Glomerular visceral epithelial cell (primary cell): ENCODE measurements at regions not wholly inside any gene's neighbourhood (a gene's known extent, or its start where the extent isn't known, plus 50 kb on each side); places are given as distances from the start of the nearest gene placed in this dataset.
"Not testable (repeated sequence)": the region's sequence is repeated elsewhere in the genome, so short reads cannot be mapped to it uniquely, and the experiment has no call there.

ENCODE experiments used
- DNase-seq: peaks from one replicate; pipeline ENCODE4 v3.0.0-alpha.2; 2016; ENCODE audit errors: extremely low spot score

DNA sequence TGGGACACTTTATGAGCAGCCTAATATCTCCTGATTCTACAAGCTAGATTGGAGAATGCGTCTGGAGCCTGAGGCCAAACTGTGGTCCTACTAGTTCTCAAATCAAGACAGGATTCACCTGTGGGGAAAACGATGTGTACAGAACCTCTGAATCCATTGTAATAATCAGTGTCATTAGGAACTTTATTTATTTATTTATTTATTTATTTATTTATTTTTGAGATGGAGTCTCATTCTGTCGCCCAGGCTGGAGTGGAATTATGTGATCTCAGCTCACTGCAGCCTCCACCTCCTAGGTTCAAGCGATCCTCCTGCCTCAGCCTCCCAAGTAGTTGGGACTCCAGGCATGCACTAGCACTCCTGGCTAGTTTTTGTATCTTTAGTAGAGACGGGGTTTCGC lies 52.6 kb upstream of the KIF26B start:
- not testable (repeated sequence) for DNase-seq

GRCh38 chr1:245099401-245099800 lies 55.4 kb upstream of the KIF26B start:
- no peak for DNase-seq

GRCh38 chr1:245098924-245099323 lies 55.9 kb upstream of the KIF26B start:
- no peak for DNase-seq

DNA sequence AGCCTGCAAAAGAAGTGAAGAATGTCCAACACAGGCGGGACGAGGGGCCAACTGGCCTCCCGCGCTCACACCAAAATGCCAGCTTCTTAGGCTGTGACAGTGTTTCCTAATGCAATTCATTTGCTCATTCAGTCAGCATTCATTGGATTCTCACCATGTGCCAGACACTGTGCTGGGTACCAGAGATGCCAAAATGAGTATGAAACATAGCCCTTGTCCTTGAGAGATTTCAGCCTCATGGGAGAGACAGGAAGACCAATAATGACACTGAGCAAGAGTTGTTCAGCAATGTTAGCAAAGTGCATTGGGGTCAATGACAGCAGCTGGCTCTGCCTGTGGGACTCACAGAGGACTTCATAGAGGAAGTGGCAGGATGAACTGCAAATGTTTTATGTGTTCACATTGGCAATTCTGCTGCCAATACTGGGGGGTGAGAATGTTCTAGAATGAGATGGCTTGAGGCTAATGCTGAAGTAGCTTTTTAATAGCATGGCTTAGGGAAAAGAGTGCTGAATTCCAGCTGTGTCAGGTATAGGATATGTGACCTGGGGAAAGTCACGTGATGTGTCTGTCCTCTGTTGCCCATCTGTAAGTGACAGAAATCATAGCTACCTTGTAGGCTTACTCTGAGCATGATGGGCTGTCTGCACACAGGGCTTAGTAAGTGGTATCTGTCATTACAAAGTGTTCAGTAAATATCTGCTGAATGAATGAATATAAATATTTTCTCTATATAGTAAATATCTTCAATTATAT lies 58.3 kb upstream of the KIF26B start:
- no peak for DNase-seq

DNA sequence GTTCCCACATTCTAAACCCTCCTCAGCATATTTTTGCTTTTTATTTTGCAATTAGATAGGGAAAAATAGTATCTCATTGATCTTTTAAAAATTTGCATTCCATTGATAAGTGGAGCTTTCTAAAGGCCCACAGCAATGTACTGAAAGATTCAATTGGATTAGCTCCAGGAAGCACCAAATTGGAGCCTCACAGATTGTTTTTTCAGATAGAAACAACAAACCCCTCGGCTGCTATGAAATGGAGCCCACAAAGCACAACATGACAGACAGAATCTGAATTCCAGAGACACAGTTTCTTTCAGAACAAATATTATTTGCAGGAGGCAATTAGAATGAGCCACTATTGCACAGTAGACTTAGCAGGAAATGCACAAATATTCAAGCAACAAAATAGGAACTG lies 58.9 kb upstream of the KIF26B start:
- no peak for DNase-seq

- DNase-seq: no peak
These were observed 59.8 kb upstream of the KIF26B start for GRCh38 chr1:245094954-245095353.

GRCh38 chr1:245094092-245094491 lies 60.7 kb upstream of the KIF26B start:
- no peak for DNase-seq

DNA sequence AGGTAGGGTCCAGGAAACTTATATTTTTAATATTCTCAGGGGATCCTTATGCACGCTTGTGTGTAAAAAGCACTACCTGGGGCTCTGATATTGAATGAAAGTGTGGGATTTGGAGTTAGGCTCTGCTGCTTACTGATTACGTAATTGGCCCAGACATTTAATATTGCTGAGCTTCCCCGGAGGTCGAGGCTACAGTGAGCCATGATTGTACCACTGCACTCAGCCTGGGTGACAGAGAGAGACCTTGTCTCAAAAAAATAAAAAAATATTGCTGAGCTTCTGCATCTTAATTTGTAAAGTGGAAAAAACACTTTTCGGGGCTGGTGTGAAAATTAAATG lies 62.2 kb upstream of the KIF26B start:
- DNase-seq: no peak

- DNase-seq: peak; percentile 94
These were observed 62.8 kb upstream of the KIF26B start for GRCh38 chr1:245091818-245092637.

- no peak for DNase-seq
These were observed 63.6 kb upstream of the KIF26B start for GRCh38 chr1:245091171-245091621.

DNA sequence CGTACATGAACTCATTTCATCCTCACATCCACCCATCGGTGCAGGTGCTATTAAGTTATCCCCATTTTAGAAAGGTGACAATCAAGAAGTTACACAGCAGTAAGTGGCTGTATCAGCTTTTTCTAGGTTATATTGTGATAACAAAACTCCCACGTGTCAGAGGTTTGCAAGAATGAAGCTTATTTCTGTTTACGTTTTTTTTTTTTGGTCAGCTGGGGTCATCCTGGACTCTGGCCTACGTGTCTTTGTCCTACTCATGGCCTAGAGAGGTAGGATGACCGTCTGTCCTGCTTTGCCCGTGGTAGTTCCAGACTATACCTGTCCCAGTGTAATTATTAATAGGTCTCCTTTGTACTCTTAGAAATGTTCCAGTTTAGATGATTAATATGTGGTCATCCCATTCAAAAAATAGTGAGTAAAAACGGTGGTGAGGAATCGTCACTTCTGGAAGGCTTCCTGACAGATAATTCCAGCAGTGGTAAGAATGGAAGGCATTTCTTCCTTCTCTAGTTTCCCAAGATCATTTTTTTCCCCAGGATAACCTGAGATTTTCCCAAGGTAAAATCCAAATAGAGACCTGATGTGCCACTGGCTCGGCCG lies 64.2 kb upstream of the KIF26B start:
- no peak for DNase-seq

- no peak for DNase-seq
These were observed 67.1 kb upstream of the KIF26B start for GRCh38 chr1:245087723-245088122.

DNA sequence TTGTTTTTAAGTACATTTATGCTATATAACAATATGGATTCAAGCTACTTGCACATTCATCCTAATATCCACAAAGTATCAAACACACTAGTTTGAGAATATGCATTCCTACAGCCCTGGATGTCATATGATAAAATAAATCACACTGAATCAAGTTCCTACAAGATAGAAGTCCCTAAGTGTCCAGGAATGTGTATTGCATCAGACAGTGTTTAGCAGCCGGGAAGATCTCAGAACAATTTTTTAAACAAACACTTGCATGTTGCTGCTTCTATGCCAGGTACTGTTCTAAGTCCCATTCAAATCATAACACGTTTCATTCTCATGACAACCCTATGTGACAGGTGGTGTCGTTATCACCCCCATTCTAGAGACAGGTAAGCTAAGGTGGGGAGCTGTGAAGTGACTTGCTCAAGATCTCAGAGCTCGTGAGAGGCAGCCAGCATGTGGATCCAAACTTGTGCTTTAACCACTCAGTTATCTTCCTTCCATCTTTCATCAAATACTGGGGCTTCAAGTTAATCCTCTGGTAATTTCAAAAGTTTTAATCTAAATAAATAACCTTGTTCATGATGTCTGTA lies 68.3 kb upstream of the KIF26B start:
- no peak for DNase-seq

DNA sequence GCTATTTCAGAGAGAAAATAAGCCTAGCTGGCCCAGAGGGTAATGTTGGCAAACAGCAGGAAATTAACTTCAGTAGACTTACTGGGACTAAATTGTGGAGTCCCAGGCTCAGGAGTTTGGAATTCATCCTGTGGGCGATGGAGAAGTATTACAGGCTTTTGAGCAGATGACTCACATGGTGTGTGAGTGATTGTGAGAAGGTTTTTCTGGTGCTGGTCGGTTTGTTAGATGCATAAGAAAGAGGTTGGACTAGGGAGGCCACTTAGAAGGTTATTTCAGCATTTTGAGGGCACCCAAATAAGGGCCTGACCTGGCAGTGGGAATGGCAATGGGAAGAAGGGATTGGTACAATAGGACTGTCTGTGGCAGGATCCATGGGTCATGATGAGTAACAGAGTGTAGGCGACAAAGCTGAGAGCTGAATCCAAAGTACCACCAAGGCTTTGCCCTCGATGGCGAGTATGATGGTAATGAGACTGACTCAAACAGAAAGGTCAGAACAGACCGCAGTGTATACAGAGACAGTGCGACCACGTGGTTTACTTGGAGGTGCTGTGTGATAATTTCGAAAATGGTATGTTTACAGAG lies 69.2 kb upstream of the KIF26B start:
- DNase-seq: peak; percentile 78

GRCh38 chr1:245084551-245084950 lies 70.2 kb upstream of the KIF26B start:
- DNase-seq: no peak

DNA sequence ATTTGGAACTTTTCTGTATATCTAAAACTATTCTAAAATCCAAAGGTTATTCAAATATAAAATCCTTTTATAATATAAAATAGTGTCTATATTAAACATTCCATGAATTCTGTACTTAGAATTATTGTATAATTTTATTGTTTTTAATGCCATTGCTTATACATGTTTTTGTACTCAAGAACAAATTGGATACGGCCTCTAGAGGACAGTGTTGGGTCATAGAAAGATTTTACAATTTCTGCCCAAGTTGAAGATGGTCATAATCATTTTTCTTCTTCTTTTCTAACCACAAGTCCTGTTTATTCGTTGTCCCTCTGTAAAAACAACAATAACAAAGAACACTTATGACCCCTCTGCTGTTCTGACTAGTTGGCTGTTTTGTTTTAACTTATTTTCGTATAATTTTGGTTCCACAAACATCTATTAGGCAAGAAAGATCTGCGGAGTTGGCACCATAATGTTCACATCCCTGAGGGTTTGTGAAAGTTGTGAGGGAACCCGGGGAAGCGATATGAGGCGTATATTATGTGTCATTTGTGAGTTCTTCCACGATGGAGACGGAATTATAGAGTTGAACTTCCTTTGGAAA lies 75.7 kb upstream of the KIF26B start:
- DNase-seq: peak; percentile 43

GRCh38 chr1:245074898-245075297 lies 79.9 kb upstream of the KIF26B start:
- no peak for DNase-seq

GRCh38 chr1:245074232-245074747 lies 80.5 kb upstream of the KIF26B start:
- DNase-seq: peak; percentile 20

DNA sequence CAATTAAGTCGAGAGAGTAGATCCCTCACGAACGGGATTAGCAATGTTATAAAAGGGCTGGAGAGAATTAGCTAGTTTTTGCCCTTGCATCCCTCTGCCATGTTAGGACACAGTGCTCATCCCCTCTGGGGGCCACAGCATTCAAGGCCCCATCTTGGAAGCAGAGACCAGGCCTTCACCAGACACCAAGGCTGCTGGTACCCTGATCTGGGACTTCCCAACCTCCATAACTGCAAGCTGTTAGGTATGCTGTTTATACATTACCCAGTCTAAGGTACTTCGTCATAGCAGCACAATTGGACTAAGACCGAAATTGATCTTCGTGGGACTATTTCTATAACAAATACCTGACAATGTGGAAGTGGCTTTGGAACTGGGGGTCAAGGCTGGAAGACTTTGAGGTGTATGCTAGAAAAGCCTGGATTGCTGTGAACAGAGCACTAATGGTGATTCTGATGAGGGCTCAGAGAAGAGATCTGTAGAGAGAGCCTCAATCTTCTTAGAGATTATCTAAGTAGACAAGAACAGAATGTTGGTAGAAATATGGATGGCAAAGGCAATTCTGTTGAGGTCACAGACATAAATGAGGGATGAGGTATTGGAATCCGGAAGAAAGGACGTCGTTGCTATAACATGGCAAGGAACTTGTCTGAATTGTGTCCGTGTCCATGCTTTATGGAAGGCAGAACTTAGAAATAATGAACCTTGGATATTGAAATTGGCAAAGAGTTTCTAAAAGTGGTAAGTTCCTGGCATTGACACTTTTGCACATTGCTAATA lies 83.8 kb upstream of the KIF26B start:
- DNase-seq: no peak

GRCh38 chr1:245067257-245067656 lies 87.5 kb upstream of the KIF26B start:
- DNase-seq: no peak
